ENCODE measurements at regions not wholly inside any gene's neighbourhood (a gene's known extent, or its start where the extent isn't known, plus 50 kb on each side); places are given as distances from the start of the nearest gene placed in this dataset.

DNA sequence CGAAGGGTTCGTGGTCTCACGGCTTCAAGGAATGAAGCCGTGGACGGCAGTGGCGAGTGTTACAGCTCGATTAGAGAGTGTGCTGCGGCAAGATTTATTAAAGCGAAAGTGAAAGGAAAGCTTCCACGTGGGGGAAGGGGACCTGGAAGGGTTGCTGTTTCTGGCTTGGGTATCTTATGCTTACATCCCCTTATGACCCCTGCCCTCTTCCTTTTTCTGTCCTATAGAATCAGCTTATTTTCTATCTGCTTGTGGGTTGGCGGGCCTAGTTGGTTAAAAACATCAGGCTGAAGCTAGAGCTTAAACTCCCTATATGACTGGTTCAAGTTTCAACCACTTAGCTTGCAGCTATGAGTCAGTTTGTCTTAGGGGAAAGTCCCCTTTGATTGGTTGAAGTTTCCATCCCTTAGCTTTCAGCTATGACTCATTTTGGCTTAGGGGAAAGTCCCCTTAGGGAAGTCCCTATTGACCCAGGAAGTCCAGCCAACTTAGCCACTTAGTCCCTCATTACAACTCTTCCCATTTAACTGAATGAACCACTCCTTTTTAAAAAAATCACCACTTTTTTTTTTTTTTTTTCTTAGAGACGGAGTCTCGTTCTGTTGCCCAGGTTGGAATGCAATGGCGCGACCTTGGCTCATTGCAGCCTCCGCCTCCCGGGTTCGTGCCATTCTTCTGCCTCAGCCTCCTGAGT lies 1494.7 kb upstream of the TMEM132C start:
- H3K27ac Mint-ChIP-seq: no peak overlapping the region
- no peaks in the 10 kb centered on the region for H3K27me3 Mint-ChIP-seq (ENCODE audit: low read depth)
- no peak for DNase-seq (ENCODE audit: low spot score in 2 of 2, unreplicated experiment in 2 of 2)
- peaks cover 41% of the 10 kb centered on the region for H3K9me3 Mint-ChIP-seq
- TF ChIP-seq, protein P1, sequence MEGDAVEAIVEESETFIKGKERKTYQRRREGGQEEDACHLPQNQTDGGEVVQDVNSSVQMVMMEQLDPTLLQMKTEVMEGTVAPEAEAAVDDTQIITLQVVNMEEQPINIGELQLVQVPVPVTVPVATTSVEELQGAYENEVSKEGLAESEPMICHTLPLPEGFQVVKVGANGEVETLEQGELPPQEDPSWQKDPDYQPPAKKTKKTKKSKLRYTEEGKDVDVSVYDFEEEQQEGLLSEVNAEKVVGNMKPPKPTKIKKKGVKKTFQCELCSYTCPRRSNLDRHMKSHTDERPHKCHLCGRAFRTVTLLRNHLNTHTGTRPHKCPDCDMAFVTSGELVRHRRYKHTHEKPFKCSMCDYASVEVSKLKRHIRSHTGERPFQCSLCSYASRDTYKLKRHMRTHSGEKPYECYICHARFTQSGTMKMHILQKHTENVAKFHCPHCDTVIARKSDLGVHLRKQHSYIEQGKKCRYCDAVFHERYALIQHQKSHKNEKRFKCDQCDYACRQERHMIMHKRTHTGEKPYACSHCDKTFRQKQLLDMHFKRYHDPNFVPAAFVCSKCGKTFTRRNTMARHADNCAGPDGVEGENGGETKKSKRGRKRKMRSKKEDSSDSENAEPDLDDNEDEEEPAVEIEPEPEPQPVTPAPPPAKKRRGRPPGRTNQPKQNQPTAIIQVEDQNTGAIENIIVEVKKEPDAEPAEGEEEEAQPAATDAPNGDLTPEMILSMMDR (IDR thresholded peaks at IDR 0.05; ENCODE audit: unreplicated experiment): no peak
- H3K36me3 Mint-ChIP-seq: no peaks in the 10 kb centered on the region
- no peaks in the 10 kb centered on the region for H3K4me1 Mint-ChIP-seq
- H3K4me3 Mint-ChIP-seq: no peak overlapping the region

DNA sequence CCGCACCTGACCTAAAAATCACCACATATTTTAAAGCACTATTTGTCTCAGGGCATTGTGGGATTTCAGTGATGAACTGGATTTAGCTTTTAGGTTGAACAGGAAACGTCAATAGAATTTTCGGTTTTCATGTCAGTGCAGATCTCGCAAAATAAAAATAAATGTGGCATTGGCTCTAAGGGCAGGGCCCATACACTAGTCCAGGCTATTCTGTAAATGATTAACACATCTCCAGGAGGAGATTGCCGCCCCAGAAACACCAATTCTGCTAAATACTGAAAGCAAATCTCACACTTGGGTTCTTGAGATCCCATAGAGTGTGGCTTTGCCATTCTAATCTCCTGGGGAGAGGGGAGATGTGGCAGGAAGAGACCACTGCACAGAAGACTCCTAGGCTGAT lies 1494.0 kb upstream of the TMEM132C start:
- no peak overlapping the region for H3K4me3 Mint-ChIP-seq
- no peak overlapping the region for H3K27ac Mint-ChIP-seq
- TF ChIP-seq, protein P1 (IDR thresholded peaks at IDR 0.05; ENCODE audit: unreplicated experiment): no peak
- DNase-seq (ENCODE audit: low spot score in 2 of 2, unreplicated experiment in 2 of 2): no peak
- no peaks in the 10 kb centered on the region for H3K36me3 Mint-ChIP-seq
- H3K9me3 Mint-ChIP-seq: peaks cover 41% of the 10 kb centered on the region
- H3K27me3 Mint-ChIP-seq (ENCODE audit: low read depth): no peaks in the 10 kb centered on the region
- H3K4me1 Mint-ChIP-seq: no peaks in the 10 kb centered on the region

DNA sequence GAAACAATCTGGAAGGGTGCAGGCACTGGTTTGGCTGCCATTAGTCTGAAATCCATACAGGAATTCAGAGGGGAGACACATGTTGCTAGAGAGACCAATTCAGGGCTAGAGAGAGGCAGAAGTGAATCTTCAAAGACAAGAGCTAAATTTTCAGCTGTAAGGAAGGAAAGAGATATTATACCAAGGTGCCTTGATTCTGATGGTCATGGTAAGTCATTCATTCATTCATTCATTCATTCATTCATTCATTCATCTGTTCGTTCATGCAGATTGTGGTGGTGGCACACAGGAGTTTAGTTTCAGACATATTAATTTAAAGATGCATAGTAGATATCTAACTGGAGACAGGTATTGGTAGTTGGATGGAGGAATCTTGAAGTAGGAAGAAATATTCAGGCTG lies 1493.5 kb upstream of the TMEM132C start:
- Mint-ChIP-seq H3K4me3 (no peak overlapping the region), H3K9me3 (peaks cover 38% of the 10 kb centered on the region), H3K4me1 (no peaks in the 10 kb centered on the region), H3K27ac (no peak overlapping the region), H3K36me3 (no peaks in the 10 kb centered on the region), H3K27me3 (ENCODE audit: low read depth) (no peaks in the 10 kb centered on the region)
- TF ChIP-seq, protein P1 (IDR thresholded peaks at IDR 0.05; ENCODE audit: unreplicated experiment): no peak
- no peak for DNase-seq (ENCODE audit: low spot score in 2 of 2, unreplicated experiment in 2 of 2)

DNA sequence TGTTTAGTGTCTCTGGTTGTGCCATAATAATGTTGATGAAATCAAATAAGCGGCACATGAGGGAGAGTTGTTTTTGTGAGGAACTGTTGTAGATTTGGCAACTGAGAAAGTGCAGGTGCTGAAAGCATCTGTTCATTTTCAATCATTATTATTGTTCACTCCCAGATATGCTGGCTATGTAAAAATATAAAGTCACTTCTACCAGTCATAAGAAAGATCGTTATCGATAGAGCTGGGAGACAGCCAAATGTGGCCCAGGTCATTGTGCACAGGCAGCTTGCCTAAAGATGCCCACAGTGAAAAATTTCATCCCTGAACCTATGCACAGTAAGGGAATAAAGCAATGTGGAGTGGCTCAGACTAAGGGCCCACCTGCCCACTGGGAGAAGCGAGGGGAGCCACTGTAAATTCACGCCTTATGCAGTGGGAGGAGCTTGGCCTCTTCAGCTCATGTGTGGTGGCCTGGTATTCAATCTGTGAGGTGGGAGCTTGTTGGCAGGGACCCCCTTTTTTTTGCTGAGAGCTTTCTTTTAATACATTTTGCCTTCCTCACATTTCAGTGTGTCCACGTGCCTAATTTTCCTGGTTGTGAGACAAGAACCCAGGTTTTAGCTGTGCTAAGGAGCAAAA lies 1490.8 kb upstream of the TMEM132C start:
- no peak overlapping the region for H3K27ac Mint-ChIP-seq
- H3K4me1 Mint-ChIP-seq: no peaks in the 10 kb centered on the region
- TF ChIP-seq, protein P1 (IDR thresholded peaks at IDR 0.05; ENCODE audit: unreplicated experiment): no peak
- no peak overlapping the region for H3K4me3 Mint-ChIP-seq
- DNase-seq (ENCODE audit: low spot score in 2 of 2, unreplicated experiment in 2 of 2): no peak
- no peaks in the 10 kb centered on the region for H3K36me3 Mint-ChIP-seq
- peaks cover 16% of the 10 kb centered on the region for H3K27me3 Mint-ChIP-seq (ENCODE audit: low read depth)
- peaks cover 30% of the 10 kb centered on the region for H3K9me3 Mint-ChIP-seq

DNA sequence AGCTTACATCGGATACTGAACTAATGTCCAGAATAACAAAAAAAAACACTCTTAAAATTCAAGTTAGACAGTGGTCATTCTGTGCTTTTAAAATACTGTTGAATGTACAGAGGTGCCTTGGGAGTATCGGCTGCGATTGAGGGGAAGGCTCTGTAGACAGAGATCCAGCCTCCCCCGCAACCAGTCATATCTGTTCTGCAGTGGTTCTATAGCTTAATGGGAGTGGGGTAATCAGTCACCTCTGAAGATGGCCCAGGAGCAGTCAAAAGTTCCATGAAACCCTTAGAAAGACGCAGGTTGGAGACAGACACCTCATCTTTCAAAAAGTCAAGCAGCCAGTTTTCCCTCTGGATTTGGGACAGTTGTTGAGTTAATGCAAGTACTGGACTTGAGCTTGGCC lies 1486.6 kb upstream of the TMEM132C start:
- Mint-ChIP-seq H3K4me3 (no peak overlapping the region), H3K9me3 (no peaks in the 10 kb centered on the region), H3K27me3 (ENCODE audit: low read depth) (peaks cover 18% of the 10 kb centered on the region), H3K27ac (no peak overlapping the region), H3K4me1 (no peaks in the 10 kb centered on the region), H3K36me3 (no peaks in the 10 kb centered on the region)
- TF ChIP-seq, protein P1 (IDR thresholded peaks at IDR 0.05; ENCODE audit: unreplicated experiment): no peak
- no peak for DNase-seq (ENCODE audit: low spot score in 2 of 2, unreplicated experiment in 2 of 2)

Data from mesothelial cell of epicardium (in vitro differentiated cells).